Activated CD8-positive, alpha-beta memory T cell treated with anti-CD3 and anti-CD28 coated beads, Interleukin-2, amount 10 ng/mL, durations not matched to agents 7 days and 5 days (primary cell): ENCODE measurements at regions not wholly inside any gene's neighbourhood (a gene's known extent, or its start where the extent isn't known, plus 50 kb on each side); places are given as distances from the start of the nearest gene placed in this dataset.
"Not testable (repeated sequence)": the region's sequence is repeated elsewhere in the genome, so short reads cannot be mapped to it uniquely, and the experiment has no call there.

ENCODE experiments used
- ATAC-seq: fragments of 150-1000 bp; cut with Tn5 transposase; one replicate; pipeline ENCODE4 v1.10.0; 2021; ENCODE audit warnings: moderate library complexity
- CTCF ChIA-PET: fragments of 350-600 bp; sonication (Branson Sonifier 250); formaldehyde crosslinking; loops from one replicate; lab custom pipeline; 2021; ENCODE audit warnings: antibody characterized with exemption; lab: Charles Lee
- DNase-seq: peaks from one replicate; pipeline ENCODE4 v3.0.0-alpha.2; 2020
- H3K27ac Mint-ChIP-seq: one replicate; pipeline ENCODE4 v1.8.0; 2021; ENCODE audit warnings: mild to moderate bottlenecking, mixed read lengths
- H3K27me3 Mint-ChIP-seq: one replicate; pipeline ENCODE4 v1.8.0; 2021; ENCODE audit warnings: mixed read lengths
- H3K36me3 Mint-ChIP-seq: one replicate; pipeline ENCODE4 v1.8.0; 2021; ENCODE audit warnings: mild to moderate bottlenecking, mixed read lengths
- H3K4me1 Mint-ChIP-seq: one replicate; pipeline ENCODE4 v1.8.0; 2021; ENCODE audit warnings: mixed read lengths
- H3K4me3 Mint-ChIP-seq: one replicate; pipeline ENCODE4 v1.8.0; 2021; ENCODE audit warnings: mild to moderate bottlenecking, moderate library complexity, mixed read lengths
- H3K9me3 Mint-ChIP-seq: one replicate; pipeline ENCODE4 v1.8.0; 2022; ENCODE audit warnings: low read depth, mixed read lengths

- H3K36me3 Mint-ChIP-seq, H3K4me1 Mint-ChIP-seq, DNase-seq, H3K27ac Mint-ChIP-seq, ATAC-seq, CTCF ChIA-PET, H3K4me3 Mint-ChIP-seq, H3K9me3 Mint-ChIP-seq: not testable (repeated sequence)
- H3K27me3 Mint-ChIP-seq: peaks cover 25% of the 10 kb centered on the region
Measured at GRCh38 chr2:87222131-87222530, 200.5 kb upstream of the PLGLB1 start.

DNA sequence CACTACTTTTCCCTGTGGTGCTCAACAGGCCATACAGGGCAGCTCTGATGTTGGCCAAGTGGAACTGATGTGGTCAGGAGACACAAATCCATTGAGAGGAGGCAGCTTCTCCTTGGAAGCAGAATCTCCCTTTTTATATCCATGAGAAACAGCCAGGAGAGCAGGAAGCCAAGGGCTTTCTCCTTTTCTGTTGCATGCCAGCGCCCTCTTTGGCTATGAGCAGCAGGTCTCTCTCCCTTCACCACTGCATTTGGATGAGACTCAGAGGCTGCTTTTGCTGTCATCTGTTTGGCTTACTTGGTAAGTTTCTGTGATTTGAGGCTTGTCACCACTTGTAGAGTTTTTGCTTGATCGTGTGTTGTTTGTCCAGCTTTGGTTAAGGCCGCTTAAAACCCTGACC, 202.2 kb upstream of the PLGLB1 start:
- H3K36me3 Mint-ChIP-seq, H3K4me3 Mint-ChIP-seq, CTCF ChIA-PET: not testable (repeated sequence)

GRCh38 chr2:87229091-87229689, 207.5 kb upstream of the PLGLB1 start:
- ATAC-seq: peak; percentile 87
- CTCF ChIA-PET, H3K36me3 Mint-ChIP-seq, DNase-seq, H3K4me3 Mint-ChIP-seq, H3K27me3 Mint-ChIP-seq, H3K9me3 Mint-ChIP-seq: not testable (repeated sequence)
- H3K27ac Mint-ChIP-seq: peak overlapping the region; percentile 34
- H3K4me1 Mint-ChIP-seq: peaks cover 12% of the 10 kb centered on the region

More for the DNA sequence above, 202.2 kb upstream of the PLGLB1 start:
- not testable (repeated sequence) for ATAC-seq, H3K9me3 Mint-ChIP-seq, H3K27ac Mint-ChIP-seq, H3K4me1 Mint-ChIP-seq, DNase-seq
- peaks cover 25% of the 10 kb centered on the region for H3K27me3 Mint-ChIP-seq

DNA sequence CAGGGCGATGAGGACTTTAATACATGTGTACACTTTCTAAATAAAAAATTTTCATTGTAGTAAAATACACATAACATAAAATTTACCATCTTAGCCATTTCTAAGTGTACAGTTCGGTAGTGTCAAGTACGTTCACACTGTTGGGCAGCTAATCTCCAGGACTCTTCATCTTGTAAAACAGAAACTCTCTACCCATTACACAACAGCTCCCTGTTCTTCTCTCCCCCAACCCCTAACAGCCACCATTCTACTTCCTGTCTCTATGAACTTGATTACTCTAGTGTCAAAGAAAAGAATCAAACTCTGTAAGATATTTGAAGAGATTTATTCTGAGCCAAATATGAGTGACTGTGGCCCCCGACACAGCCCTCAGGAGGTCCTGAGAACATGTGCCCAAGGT, 208.3 kb upstream of the PLGLB1 start:
- DNase-seq, H3K9me3 Mint-ChIP-seq, CTCF ChIA-PET, H3K27me3 Mint-ChIP-seq, H3K27ac Mint-ChIP-seq, ATAC-seq, H3K4me3 Mint-ChIP-seq, H3K36me3 Mint-ChIP-seq: not testable (repeated sequence)
- peaks cover 12% of the 10 kb centered on the region for H3K4me1 Mint-ChIP-seq

GRCh38 chr2:87235333-87235981, 213.8 kb upstream of the PLGLB1 start:
- DNase-seq, H3K9me3 Mint-ChIP-seq, H3K27me3 Mint-ChIP-seq, H3K4me1 Mint-ChIP-seq, CTCF ChIA-PET, H3K27ac Mint-ChIP-seq, ATAC-seq, H3K4me3 Mint-ChIP-seq, H3K36me3 Mint-ChIP-seq: not testable (repeated sequence)

- ATAC-seq, H3K4me1 Mint-ChIP-seq, H3K27me3 Mint-ChIP-seq, H3K36me3 Mint-ChIP-seq, H3K27ac Mint-ChIP-seq, H3K4me3 Mint-ChIP-seq, H3K9me3 Mint-ChIP-seq, CTCF ChIA-PET, DNase-seq: not testable (repeated sequence)
Measured at GRCh38 chr2:87237570-87238336, 216.1 kb upstream of the PLGLB1 start.

DNA sequence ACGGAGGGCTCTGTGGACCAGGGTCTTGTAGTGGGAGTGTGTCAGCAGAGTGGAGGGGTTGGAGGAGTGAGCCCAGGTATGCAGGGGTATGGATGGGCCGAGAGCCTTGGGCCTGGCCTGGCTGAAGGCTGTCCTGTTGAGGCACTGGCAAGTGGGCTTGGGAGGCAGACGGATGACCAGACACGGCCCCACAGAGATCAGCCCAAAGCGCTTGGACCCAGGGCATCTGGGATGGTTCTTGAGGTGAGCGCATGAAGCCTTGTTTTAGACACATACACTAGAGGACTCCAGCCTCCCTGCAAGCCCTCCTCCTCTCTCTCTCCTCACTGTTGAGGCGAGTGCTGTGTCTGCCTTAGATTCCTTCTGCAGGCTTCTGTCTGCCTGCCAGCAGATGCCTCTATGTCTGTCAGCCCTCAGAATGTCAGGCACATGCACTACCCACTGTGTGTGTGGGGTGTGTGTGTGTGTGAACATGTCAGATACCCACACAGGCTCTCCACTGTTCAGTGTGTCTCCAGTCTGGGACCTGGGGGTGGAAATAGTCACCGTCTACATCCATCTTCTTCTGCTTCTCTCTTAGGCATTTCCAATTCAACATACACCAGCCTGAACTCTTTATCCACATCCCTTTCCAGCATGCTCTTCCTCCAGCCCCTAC, 218.0 kb upstream of the PLGLB1 start:
- DNase-seq, H3K27me3 Mint-ChIP-seq, H3K36me3 Mint-ChIP-seq, H3K4me1 Mint-ChIP-seq, H3K9me3 Mint-ChIP-seq, CTCF ChIA-PET, H3K4me3 Mint-ChIP-seq, H3K27ac Mint-ChIP-seq: not testable (repeated sequence)
- peak; percentile 60 for ATAC-seq

DNA sequence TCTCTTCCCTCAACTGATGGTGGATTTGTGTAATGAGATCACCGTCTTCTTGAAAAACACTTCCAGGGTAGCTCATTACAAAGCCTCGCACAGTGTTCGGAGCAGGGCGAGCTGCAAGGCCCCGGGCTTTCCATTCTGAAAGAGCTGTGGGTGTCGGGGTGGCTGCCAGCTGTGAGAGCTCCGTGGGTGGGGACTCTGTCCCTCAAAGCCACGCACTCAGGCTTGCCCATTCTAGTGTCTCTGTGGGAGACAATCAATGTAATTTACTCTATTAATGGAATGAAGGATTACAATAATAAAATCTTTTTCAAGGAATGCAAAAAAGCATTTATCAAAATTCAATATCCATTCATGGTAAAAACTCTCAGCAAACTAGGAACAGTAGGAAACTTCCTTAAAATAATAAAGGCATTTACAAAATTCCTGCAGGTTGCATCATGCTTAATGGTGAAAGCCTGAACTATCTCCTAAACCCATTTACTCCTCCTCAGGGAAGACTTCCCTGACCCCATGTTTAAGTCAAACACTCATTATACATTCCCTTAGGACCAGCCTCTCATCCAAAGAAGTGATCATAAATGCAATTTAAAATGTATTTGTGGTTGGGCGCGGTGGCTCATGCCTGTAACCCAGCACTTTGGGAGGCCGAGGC, 224.5 kb upstream of the PLGLB1 start:
- DNase-seq, H3K27me3 Mint-ChIP-seq, H3K36me3 Mint-ChIP-seq, H3K4me3 Mint-ChIP-seq, ATAC-seq, H3K27ac Mint-ChIP-seq, CTCF ChIA-PET, H3K4me1 Mint-ChIP-seq, H3K9me3 Mint-ChIP-seq: not testable (repeated sequence)

DNA sequence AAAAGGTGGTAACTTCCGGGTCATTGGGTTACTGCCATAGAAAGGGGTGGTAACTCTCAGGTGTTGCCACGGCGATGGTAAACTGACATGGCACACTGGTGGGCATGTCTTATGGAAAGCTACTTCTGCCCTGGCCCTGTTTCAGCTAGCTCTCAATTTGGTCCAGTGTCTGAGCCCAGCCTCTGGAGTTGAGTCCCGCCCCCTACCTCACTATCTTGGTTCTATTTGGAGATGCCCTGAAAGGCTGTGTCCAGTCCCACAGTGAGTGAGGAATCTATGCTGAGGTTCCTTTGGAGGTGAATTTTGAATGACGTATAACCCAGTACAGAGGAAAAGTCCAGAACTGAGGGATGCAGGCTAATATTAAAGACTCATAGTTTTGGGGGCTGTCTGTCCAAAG, 230.4 kb upstream of the PLGLB1 start:
- ATAC-seq, H3K36me3 Mint-ChIP-seq, H3K27ac Mint-ChIP-seq, H3K27me3 Mint-ChIP-seq, H3K4me1 Mint-ChIP-seq, CTCF ChIA-PET, H3K4me3 Mint-ChIP-seq, DNase-seq, H3K9me3 Mint-ChIP-seq: not testable (repeated sequence)

DNA sequence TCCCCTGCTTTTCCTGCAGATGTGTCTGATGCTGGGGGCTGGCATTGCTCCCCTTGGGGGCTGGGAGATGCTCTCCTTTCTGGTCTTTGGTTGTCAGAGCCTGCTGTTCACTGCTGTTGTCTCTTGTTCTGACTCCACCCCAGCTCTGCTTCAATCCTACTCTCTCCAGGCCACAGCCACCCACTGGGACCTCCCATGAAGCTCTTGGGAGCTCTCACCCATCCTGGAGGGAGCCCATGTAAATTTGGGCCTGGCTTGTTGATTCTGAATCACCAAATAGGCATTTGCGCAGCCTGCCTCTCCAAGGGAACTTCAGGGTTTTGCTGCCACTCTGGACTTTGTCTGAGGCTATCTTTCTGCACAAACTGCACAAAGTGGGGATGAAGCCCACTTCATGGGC, 232.9 kb upstream of the PLGLB1 start:
- H3K9me3 Mint-ChIP-seq, H3K27ac Mint-ChIP-seq, H3K36me3 Mint-ChIP-seq, CTCF ChIA-PET, H3K27me3 Mint-ChIP-seq, H3K4me3 Mint-ChIP-seq, H3K4me1 Mint-ChIP-seq, ATAC-seq, DNase-seq: not testable (repeated sequence)

DNA sequence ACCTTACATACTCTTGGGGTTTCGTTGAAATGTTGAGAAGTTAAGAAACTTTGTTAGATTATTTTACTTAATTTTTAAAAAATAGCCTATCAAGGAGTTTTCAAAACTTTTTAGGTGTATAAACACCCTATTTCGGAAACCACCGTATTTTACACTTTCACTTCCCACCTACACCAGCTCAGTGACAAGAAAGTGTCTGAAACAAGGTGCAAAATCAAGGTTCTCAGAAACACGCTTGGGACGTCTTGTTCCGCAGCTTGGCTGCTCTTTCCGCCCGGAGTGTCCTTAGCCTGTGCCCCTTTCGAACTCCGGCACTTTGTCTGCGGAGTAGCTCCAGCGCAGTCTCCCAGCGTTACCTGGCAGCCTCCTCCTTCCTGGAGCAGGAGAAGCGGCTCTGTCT, 233.8 kb upstream of the PLGLB1 start:
- H3K27ac Mint-ChIP-seq, ATAC-seq, H3K27me3 Mint-ChIP-seq, DNase-seq, H3K36me3 Mint-ChIP-seq, CTCF ChIA-PET, H3K4me1 Mint-ChIP-seq, H3K9me3 Mint-ChIP-seq, H3K4me3 Mint-ChIP-seq: not testable (repeated sequence)

GRCh38 chr2:87258887-87259286, 237.2 kb upstream of the PLGLB1 start:
- H3K36me3 Mint-ChIP-seq, H3K4me3 Mint-ChIP-seq, ATAC-seq, H3K4me1 Mint-ChIP-seq, DNase-seq, H3K9me3 Mint-ChIP-seq, H3K27ac Mint-ChIP-seq, CTCF ChIA-PET: not testable (repeated sequence)
- peaks cover 10% of the 10 kb centered on the region for H3K27me3 Mint-ChIP-seq

- H3K4me3 Mint-ChIP-seq, H3K9me3 Mint-ChIP-seq, CTCF ChIA-PET, H3K27ac Mint-ChIP-seq, ATAC-seq, DNase-seq, H3K4me1 Mint-ChIP-seq, H3K36me3 Mint-ChIP-seq: not testable (repeated sequence)
- H3K27me3 Mint-ChIP-seq: peaks cover 10% of the 10 kb centered on the region
Measured at GRCh38 chr2:87262184-87262702, 240.6 kb upstream of the PLGLB1 start.
